ENCODE measurements at regions not wholly inside any gene's neighbourhood (a gene's known extent, or its start where the extent isn't known, plus 50 kb on each side); places are given as distances from the start of the nearest gene placed in this dataset.

DNA sequence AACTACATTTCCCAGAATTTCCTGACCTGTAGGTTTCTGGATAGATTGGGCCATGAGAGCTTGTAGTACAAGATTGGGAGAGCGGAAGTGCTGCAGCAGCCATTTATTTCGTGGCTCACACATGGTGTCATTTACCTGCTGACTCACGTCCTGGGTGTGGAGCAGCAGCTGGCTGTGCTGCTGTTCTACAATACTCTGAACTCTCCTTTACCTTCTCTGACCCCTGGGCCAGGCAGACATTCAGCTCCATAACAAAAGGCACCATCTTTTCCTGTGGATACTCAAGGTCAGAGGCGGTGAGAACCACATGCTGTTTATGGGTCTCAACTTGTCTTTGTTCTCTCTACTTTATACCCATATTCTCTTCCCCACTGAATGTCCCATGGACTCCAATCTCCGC is 490.2 kb downstream of the IGSF11 start:
- TF ChIP-seq, protein P1, sequence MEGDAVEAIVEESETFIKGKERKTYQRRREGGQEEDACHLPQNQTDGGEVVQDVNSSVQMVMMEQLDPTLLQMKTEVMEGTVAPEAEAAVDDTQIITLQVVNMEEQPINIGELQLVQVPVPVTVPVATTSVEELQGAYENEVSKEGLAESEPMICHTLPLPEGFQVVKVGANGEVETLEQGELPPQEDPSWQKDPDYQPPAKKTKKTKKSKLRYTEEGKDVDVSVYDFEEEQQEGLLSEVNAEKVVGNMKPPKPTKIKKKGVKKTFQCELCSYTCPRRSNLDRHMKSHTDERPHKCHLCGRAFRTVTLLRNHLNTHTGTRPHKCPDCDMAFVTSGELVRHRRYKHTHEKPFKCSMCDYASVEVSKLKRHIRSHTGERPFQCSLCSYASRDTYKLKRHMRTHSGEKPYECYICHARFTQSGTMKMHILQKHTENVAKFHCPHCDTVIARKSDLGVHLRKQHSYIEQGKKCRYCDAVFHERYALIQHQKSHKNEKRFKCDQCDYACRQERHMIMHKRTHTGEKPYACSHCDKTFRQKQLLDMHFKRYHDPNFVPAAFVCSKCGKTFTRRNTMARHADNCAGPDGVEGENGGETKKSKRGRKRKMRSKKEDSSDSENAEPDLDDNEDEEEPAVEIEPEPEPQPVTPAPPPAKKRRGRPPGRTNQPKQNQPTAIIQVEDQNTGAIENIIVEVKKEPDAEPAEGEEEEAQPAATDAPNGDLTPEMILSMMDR (IDR thresholded peaks at IDR 0.05), result no peak
- no peak for TF ChIP-seq POLR2A (IDR thresholded peaks at IDR 0.05)
- 67 to 71% methylated on average over 5 of the region's 5 CpGs for WGBS, 2 donors
- H3K4me3 ChIP-seq (ENCODE audit: low read depth, poor library complexity, severe bottlenecking), result no peak overlapping the region
- no peak for DNase-seq (ENCODE audit: low spot score in 2 of 2)
- intact Hi-C loops (cut with DNase I; ENCODE audit: low total_unique reads), result no loop called here

DNA sequence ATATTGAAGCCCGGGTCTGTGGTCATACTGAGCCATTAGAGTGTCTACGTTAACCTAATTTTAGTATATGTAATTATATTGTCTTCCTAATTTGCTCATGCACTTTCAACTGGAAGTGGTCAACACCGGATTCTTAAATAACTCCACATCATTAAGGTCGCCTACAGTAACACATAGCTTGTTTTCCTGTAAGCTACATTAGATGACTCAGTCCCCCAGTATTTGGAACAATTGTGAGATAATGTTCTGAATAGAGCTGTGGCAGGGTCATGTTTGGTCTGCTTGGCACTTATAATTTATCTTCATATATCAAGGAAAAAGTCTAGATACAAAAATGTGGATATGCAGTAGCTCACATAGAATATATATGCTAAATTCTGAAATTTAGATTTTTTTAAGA is 486.2 kb downstream of the IGSF11 start:
- intact Hi-C loops (cut with DNase I; ENCODE audit: low total_unique reads), result no loop called here
- TF ChIP-seq POLR2A (IDR thresholded peaks at IDR 0.05), result no peak
- TF ChIP-seq, protein P1 (IDR thresholded peaks at IDR 0.05), result no peak
- whole genome bisulfite sequencing, 2 donors, result 82 to 89% methylated on average over 4 of the region's 4 CpGs
- H3K4me3 ChIP-seq (ENCODE audit: low read depth, poor library complexity, severe bottlenecking), result no peak overlapping the region
- no peak for DNase-seq (ENCODE audit: low spot score in 2 of 2)

DNA sequence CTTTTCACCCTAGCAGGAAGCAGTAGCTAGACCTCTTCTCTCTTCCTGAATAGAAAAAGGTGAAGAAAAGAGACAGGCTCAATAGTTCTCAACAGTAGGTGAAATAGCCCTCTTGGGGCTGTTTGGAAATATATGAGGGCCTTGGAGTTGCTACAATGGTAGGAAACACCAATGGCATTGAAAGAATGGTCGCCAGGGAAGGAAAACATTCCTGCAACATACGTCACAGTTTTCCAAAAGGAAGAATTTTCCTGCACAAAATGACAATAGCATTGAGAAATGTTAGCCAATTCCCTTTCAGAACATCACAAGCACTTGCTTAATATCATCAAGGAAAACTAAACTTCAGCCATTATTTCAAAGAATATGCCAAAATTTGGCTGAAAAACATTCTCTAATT is 484.5 kb downstream of the IGSF11 start:
- 35 to 46% methylated on average over 2 of the region's 2 CpGs for WGBS, 2 donors
- TF ChIP-seq, protein P1 (IDR thresholded peaks at IDR 0.05), result no peak
- TF ChIP-seq POLR2A (IDR thresholded peaks at IDR 0.05), result no peak
- H3K4me3 ChIP-seq (ENCODE audit: low read depth, poor library complexity, severe bottlenecking), result no peak overlapping the region
- DNase-seq (ENCODE audit: low spot score in 2 of 2), result no peak
- intact Hi-C loops (cut with DNase I; ENCODE audit: low total_unique reads), result no loop called here

DNA sequence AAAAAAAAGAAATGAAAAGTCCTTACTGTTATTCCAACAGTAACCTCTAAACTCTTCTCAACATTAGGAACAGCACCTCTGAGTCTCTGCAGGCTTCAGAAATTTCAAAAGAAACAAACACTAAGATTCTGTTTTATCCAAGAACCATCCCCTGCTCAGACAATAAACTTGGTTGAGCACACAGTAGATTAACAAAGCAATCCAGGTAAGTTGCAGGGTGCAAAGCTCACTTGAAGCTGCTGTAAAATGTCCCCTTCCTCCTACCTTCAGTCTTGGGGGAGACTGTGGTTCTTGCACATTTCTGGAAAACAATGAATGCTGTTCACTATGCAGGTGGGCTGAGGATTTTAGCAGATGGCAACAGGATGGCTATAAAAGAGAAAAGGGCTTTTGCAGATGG is 484.1 kb downstream of the IGSF11 start:
- no peak for DNase-seq (ENCODE audit: low spot score in 2 of 2)
- intact Hi-C loops (cut with DNase I; ENCODE audit: low total_unique reads), result no loop called here
- no peak overlapping the region for H3K4me3 ChIP-seq (ENCODE audit: low read depth, poor library complexity, severe bottlenecking)
- TF ChIP-seq POLR2A (IDR thresholded peaks at IDR 0.05), result no peak
- TF ChIP-seq, protein P1 (IDR thresholded peaks at IDR 0.05), result no peak

DNA sequence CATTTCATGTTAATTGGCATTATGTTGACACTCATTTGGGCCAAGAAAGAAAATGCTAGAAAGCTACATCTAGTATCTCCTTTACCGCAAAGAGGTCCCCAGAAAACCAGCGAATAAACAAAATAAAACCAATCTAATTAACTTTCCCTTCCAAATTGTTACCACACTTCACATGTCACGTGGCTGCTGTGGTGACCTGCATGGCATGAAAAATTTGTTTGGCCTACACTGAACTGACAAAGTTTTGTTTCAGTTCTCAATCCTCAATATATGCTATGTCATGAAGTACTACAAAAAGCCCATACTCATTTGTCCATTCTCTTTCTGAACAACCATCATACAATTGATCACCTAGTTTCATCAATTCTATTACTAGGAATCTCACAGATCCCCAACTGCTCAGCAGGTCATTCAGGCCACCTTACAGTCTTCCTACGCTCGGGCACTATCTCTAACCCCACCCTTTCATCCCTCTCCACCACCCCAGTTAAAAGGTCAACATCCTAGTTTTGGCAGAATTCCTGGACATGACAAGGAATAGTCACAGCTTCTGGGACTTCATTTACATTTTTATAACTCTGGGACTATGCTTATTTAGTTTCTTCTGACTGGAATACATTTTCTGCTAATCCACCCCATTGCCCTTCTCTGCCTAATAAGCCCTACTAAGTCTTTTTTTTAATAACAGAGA is 480.4 kb downstream of the IGSF11 start:
- intact Hi-C loops (cut with DNase I; ENCODE audit: low total_unique reads), result no loop called here

More for the DNA sequence above, 480.4 kb downstream of the IGSF11 start:
- no peak for TF ChIP-seq POLR2A (IDR thresholded peaks at IDR 0.05)
- TF ChIP-seq, protein P1 (IDR thresholded peaks at IDR 0.05), result no peak
- no peak overlapping the region for H3K4me3 ChIP-seq (ENCODE audit: low read depth, poor library complexity, severe bottlenecking)
- 79 to 83% methylated on average over 5 of the region's 5 CpGs for WGBS, 2 donors
- DNase-seq (ENCODE audit: low spot score in 2 of 2), result no peak

All from lower leg skin (tissue), 4 donors.